ENCODE measurements at regions not wholly inside any gene's neighbourhood (a gene's known extent, or its start where the extent isn't known, plus 50 kb on each side); places are given as distances from the start of the nearest gene placed in this dataset.

GRCh38 chr1:208587110-208587509, 342.9 kb upstream of the PLXNA2 start:
- Histone ChIP-seq H3K4me3 (ENCODE audit: low read depth in 2 of 2, low read length in 2 of 2) (no peak overlapping the region), H3K9me3 (ENCODE audit: control insufficient read depth, insufficient read depth, low read depth, low read length) (no peaks in the 10 kb centered on the region), H3K36me3 (ENCODE audit: control insufficient read depth, insufficient read depth, low read length) (no peaks in the 10 kb centered on the region), H3K27me3 (ENCODE audit: control insufficient read depth, insufficient read depth, low read length) (no peaks in the 10 kb centered on the region), H3K27ac (ENCODE audit: low read length) (no peak overlapping the region), H3K4me1 (ENCODE audit: control insufficient read depth, insufficient read depth, low read length) (no peaks in the 10 kb centered on the region)
- ChIA-PET POLR2A (no interaction called here), CTCF (no interaction called here)
- BruUV-seq (replicated peaks) = no TSS peak
- ATAC-seq (no peak), DNase-seq (ENCODE audit: low read depth, low spot score) (no peak)
- in situ Hi-C loops (cut with HindIII; ENCODE audit: low pct_unique_long_range_greater_than_20kb, low sequenced_read_pairs) = no loop called here
- no peak for TF ChIP-seq POLR2AphosphoS5 (IDR thresholded peaks at IDR 0.05; ENCODE audit: low read depth, low read length)
- no peak for TF ChIP-seq SIN3A (IDR thresholded peaks at IDR 0.05; ENCODE audit: borderline replicate concordance, insufficient read depth, low read depth, low read length)
- TF ChIP-seq, protein P1, sequence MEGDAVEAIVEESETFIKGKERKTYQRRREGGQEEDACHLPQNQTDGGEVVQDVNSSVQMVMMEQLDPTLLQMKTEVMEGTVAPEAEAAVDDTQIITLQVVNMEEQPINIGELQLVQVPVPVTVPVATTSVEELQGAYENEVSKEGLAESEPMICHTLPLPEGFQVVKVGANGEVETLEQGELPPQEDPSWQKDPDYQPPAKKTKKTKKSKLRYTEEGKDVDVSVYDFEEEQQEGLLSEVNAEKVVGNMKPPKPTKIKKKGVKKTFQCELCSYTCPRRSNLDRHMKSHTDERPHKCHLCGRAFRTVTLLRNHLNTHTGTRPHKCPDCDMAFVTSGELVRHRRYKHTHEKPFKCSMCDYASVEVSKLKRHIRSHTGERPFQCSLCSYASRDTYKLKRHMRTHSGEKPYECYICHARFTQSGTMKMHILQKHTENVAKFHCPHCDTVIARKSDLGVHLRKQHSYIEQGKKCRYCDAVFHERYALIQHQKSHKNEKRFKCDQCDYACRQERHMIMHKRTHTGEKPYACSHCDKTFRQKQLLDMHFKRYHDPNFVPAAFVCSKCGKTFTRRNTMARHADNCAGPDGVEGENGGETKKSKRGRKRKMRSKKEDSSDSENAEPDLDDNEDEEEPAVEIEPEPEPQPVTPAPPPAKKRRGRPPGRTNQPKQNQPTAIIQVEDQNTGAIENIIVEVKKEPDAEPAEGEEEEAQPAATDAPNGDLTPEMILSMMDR (IDR thresholded peaks at IDR 0.05) = no peak
- no peak for TF ChIP-seq REST (IDR thresholded peaks at IDR 0.05; ENCODE audit: insufficient read depth in 1 of 2, low read depth in 2 of 2, low read length in 1 of 2)
- TF ChIP-seq TCF7L2 (IDR thresholded peaks at IDR 0.05; ENCODE audit: low read depth, low read length) = no peak
- intact Hi-C loops (cut with micrococcal nuclease; ENCODE audit: unreplicated experiment) = no loop called here

DNA sequence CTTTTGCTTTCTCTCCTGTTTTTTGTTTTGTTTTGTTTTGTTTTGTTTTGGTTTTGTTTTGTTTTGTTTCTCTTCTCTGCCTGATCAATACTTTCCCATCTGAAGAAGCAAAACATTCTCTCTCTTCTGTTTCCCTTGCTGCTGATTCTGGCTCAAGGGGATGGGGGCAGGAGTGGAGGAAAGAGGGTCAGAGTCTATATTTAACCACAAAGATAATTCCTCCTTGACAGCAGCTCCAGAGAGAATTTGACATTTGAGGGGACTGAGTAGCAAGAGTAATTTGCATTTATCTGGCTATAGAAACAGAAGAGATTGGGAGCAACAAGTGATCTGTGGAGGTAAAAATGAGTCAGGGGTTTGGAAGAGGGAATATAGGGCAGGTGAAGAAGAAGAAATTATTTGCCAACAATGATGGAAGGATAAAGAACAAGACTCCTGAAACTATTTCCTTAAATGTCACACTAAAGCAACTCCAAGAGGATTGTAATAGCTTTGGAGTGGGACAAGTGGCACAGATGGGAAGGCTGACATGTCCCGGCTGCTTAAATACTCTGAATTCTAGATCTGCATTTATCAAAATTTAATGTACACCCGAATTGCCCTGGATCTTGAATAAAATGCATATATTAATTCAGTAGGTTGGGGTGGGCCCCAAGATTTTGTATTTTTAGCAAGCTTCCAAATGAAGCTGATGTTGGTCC, 349.3 kb upstream of the PLXNA2 start:
- Histone ChIP-seq H3K36me3 (ENCODE audit: control insufficient read depth, insufficient read depth, low read length) (no peaks in the 10 kb centered on the region), H3K4me3 (ENCODE audit: low read depth in 2 of 2, low read length in 2 of 2) (no peak overlapping the region), H3K4me1 (ENCODE audit: control insufficient read depth, insufficient read depth, low read length) (no peaks in the 10 kb centered on the region), H3K27ac (ENCODE audit: low read length) (no peak overlapping the region), H3K27me3 (ENCODE audit: control insufficient read depth, insufficient read depth, low read length) (no peaks in the 10 kb centered on the region), H3K9me3 (ENCODE audit: control insufficient read depth, insufficient read depth, low read depth, low read length) (no peaks in the 10 kb centered on the region)
- DNase-seq (ENCODE audit: low read depth, low spot score) (no peak), ATAC-seq (no peak)
- in situ Hi-C loops (cut with HindIII; ENCODE audit: low pct_unique_long_range_greater_than_20kb, low sequenced_read_pairs) = no loop called here
- no TSS peak for BruUV-seq (replicated peaks)
- intact Hi-C loops (cut with micrococcal nuclease; ENCODE audit: unreplicated experiment) = no loop called here
- POLR2A ChIA-PET = no interaction called here
- no peak for TF ChIP-seq TCF7L2 (IDR thresholded peaks at IDR 0.05; ENCODE audit: low read depth, low read length)
- TF ChIP-seq REST (IDR thresholded peaks at IDR 0.05; ENCODE audit: insufficient read depth in 1 of 2, low read depth in 2 of 2, low read length in 1 of 2) = no peak
- no peak for TF ChIP-seq POLR2AphosphoS5 (IDR thresholded peaks at IDR 0.05; ENCODE audit: low read depth, low read length)
- TF ChIP-seq SIN3A (IDR thresholded peaks at IDR 0.05; ENCODE audit: borderline replicate concordance, insufficient read depth, low read depth, low read length) = no peak
- TF ChIP-seq, protein P1 (IDR thresholded peaks at IDR 0.05) = no peak
- CTCF ChIA-PET = no interaction called here
